Right renal pelvis (tissue), 4 donors: ENCODE measurements at regions not wholly inside any gene's neighbourhood (a gene's known extent, or its start where the extent isn't known, plus 50 kb on each side); places are given as distances from the start of the nearest gene placed in this dataset.
"Not testable (repeated sequence)": the region's sequence is repeated elsewhere in the genome, so short reads cannot be mapped to it uniquely, and the experiment has no call there.

Experiments used
- DNase-seq, 4 donors: peaks; one replicate each; pipeline ENCODE4 v3.0.0-alpha.2; 2013; ENCODE audit warnings: low read depth in 4 of 4, low spot score in 3 of 4, missing footprints in 1 of 4

DNA sequence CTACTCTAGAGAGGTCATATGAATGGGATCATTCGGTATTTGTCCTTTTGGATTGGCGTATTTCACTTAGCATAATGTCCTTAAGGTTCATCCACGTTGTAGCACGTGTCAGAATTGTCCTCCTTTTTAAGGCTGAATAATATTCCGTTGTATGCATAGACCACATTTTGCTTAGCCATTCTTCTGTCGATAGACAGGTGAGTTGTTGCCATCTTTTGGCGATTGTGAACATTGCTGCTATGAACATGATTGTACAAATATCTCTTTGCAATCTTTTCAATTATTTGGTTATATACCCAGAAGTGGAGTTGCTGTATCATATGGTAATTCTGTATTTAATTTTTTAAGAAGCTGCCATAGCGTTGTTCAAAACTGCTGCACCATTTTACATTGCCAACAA is 52.4 kb upstream of the GOLGA8J start:
- no peak for DNase-seq

DNA sequence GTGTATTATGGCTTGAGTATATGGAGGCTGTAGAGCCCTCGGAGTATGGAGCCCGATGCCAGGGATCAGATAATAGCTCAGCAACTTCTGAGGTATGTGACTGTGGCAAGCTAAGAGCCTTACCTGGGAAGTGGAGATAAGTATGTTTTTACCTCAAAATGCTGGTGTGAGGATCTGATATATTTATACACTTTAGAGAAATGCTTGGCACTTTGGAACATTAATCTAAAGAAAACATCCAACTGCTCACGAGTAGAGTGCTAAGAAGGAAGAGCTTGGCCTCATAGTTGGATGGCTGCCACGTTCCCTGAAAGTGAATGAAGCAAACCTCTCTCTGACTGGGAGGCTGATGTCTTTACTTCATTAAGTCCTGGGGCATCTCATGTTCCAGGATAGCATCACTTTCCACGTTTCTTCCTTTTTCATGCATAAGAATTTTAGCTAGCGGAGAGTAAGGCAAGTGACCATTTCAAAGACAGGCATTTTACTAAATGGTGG is 58.9 kb upstream of the GOLGA8J start:
- no peak for DNase-seq

DNA sequence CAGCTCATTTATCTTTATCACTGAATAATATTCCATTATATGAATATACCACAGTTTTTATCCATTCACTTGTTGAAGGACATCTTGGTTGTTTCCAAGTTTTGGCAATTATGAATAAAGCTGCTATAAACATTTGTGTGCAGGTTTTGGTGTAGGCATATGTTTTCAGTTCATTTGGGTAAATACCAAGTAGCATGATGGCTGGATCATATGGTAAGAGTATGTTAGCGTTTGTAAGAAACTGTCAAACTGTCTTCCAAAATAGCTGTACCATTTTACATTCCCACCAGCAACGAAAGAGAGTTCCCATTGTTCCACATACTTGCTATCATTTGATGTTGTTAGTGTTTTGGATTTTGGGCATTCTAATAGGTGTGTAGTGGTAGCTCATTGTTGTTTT is 72.0 kb upstream of the GOLGA8J start:
- no peak for DNase-seq

DNA sequence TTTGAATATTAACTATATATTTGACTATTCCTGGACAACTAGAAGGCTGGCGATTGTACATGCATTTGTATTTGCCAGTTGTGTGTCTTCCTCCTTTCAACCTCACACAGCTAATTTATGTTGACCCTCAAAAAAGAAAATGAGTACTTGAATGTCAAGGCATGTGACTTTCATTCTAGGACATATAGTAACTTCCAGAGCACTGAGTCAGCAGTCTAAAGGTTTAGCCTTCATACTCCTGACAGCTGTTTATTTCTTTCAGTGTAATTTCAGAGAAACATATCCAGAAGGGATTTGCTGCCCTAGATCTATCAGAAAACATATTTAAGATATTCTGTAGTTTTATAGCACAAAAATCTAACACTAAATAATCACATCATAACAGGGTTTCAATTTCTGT is 74.6 kb upstream of the GOLGA8J start:
- no peak for DNase-seq

DNA sequence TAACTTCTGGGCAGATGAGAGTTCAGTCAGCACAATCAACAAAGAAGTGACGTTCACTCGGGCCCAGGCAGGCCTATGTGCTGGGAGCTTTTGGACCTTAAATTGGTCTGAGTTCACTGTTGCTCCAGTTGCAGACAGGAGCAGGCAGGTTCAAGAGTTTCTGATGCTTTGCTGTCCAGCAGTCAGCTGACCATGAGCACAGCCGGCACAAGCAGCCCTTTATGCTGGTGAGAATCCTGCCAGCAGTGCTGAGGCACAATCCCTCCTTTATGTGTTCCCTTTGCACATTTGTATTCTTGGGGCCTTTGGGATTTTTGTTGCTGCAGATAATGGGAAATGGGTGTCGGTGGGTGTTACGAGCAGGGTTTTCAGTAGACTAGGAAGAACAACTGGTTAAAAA is 81.2 kb upstream of the GOLGA8J start:
- no peak for DNase-seq

DNA sequence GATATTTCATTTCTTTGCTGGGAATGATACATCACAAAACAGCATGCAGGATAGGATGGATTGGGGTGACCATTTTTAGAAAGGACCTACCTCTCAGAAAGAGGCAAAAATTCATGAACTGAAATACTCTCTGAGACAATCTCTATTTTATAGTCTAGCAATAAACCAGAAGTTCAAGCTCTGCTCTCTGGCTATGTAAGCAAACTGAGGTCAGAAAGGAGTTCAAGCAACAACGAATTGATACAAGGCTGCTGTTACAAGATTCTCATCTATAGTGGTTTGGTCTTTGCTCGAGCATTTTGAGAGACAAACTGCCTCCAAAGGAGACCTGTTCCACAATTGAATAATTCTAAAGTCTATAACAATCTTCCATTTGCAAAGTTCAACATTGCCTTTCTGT is 84.7 kb upstream of the GOLGA8J start:
- DNase-seq: peak in 2 of 4 donors; percentile 8 to 18

DNA sequence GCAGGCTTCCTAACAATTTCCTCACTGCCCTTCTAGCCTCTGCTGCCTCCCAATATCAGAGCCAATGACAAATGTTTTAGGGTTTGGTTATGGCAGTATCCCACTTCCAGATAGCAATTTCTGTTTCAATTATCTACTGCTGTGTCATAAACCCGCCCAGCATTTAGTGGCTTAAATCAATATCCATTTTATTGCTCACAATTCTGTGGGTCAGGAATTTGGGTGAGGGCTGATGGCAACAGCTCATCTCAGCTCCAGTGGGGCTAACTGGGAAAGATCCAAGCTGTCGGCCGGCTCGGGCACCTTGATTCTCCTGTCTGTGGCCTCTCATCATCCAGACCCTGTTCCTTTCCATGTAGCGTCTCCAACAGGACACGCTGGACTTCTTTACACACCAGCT is 85.3 kb upstream of the GOLGA8J start:
- DNase-seq: no peak

DNA sequence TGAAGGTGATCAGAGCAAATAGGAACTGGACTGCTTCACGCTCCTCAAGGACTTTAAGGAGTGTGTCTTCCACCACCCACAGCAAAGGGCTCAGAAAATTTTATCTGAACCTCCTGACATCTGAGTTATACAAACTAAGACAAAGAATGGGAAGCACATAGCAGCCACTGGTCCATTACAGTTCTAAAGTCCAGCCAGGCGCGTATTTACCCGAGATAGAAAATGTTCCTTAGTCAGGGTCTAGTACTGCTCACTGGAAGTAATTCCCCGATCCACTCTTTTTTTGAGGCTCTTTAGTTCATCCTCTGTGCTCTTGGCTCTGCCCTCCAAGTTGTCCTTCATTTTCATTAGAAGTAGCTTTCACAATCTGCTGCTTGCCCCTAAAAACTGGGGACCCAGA is 88.5 kb upstream of the GOLGA8J start:
- DNase-seq: no peak

DNA sequence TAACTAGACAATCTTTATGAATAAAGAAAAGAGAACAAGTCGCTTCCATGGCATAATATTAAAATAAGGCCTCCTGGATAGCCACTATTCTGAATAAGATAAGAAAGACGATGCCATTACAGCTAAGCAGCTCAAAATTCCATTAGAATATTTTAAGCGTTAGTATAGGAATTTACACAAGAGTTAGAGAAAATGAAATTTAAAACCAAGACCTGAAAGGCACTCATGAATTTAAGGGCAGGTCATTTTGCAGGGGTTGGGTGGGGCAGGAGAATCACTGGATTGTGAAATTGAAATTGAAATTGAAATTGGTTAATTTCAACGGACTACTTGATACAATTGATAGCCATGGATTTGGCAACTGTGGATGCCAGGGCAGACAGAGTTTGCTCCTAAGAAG is 91.8 kb upstream of the GOLGA8J start:
- no peak for DNase-seq

DNA sequence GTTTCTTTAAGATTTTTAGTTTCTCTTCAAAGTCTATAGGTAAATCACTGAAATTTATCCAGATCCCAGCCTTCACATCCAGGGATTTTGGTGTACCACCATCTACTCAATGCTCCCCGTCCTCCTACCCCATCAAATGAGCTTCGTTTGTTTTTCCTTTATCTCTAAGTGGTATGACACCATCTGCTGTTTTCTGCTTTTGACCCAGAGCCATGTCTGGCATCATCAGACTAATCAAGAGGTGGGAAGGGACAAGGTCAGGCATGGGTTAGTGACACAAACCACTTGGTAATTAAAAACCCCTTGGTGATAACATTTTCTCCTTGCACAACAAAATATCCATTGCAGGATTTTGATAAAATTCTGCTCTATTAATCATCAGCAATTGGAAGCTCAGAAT is 92.7 kb upstream of the GOLGA8J start:
- no peak for DNase-seq

DNA sequence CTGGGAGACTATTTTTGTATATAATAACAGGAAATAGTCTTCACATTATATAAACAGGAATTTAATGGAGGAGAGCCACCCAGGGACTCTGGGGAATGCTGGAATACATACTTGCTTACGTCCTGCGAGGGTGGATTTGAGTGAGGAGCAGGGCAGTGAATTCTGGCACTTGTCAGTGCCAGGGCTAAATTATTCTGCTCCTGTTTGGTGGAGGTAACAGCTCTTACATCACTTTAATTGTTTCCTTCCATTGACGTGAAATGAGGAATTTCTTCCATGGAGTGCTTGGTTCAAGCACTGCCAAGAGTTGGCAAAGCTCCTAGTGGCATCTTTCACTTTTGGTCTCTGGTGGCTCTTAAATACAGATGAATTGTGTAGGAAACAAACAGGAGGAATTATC is 94.1 kb upstream of the GOLGA8J start:
- no peak for DNase-seq

DNA sequence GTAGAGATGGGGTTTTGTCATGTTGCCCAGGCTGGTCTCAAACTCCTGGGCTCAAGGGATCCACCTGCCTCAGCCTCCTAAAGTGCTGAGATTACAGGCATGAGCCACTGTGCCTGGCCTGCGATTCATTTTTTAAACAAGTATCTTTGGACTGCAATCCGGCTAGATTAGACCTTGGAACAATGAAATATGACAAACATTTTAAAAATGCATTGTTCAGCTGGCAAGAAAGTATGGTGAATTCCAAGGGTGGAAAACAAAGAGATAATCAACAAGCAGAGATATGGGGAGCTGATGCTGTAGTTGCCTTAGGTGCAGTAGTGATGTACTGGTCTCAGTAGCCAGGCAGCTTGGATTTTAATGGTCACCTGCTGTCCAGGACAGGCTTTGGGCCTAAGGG is 95.8 kb upstream of the GOLGA8J start:
- no peak for DNase-seq

DNA sequence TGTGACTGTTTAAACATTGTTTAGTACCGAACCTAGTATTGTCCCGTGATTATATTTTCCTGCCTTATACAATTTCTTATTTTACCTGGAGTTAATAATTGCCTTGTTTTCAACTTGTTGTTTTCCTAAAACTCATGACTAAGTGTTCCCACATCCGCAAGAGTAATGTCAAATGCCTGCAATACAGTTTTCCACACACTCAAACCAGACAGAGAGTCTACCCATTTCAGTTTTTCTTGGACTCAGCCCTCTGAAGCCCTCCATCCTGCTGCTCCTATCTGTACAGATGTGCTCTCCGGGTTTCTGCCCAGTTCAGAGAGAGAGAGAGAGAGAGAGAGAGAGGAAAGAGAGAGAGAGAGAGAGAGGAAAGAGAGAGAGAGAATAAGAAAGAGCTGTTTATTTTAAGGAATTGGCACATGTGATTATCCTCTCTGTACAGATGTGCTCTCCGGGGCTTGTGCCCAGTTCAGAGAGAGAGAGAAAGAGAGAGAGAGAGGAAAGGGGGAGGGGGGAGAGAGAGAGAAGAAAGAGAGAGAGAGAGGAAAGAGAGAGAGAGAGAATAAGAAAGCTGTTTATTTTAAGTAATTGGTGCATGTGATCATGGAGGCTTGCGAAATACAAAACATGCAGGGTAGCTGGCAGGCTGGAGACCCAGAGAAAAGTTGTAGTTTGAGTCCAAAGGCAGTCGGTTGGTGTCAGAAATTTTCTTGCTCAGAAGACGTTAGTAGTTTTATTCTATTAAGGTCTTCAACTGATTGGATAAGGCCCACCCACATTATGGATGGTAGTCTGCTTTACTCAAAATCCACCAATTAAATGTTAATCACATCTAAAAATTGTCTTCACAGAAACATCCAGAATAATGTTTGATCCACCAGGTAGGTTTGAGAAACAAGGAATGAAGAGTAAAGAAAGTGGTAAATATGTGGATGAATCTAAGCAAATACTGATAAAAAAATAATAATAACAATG is 104.1 kb upstream of the GOLGA8J start:
- DNase-seq: no peak

DNA sequence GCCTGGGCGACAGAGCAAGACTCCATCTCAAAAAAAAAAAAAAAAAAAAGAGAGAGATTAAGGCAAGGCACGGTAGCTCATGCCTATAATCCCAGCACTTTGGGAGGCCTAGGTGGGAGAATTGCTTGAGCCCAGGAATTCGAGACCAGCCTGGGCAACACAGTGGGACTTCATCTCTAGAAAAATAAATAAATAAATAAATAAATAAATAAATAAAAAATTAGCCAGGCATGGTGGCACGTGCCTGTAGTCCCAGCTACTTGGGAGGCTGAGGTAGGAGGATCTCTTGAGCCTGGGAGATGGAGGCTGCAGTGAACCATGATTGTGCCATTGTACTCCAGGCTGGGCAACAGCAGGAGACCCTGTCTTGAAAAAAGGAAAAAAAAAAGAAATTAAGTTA is 108.7 kb upstream of the GOLGA8J start:
- not testable (repeated sequence) for DNase-seq

DNA sequence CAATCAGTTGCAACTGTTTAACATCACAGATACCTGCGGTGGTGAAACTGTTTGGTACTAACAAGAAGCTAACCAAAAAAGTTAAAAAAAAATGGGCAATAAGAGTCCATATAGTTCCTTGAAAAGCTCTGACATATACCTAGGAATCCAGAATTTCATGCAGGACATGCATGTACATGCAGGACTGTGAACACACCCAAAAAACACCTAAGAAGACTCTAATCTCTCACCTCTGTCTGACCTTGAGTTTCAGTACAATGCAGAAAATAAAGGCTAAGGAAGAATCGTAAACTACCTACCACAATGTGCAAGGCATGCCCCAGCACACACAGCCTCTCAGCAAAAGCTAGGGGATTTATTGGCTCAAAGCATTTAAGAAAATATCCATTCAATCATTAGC is 110.7 kb upstream of the GOLGA8J start:
- DNase-seq: no peak

DNA sequence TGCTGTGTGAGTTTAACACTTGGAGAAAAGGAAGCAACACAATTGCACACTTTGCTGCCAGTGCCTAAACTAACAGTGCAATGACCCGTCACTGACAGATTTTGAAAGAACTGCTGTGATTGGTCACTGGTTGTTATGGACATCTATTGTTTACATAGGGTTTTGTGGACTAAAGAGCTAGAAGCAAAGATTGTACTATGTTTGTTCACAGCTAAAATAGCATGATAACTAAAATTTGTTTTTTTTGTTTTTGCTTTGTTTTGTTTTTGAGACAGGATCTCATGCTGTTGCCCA is 112.4 kb upstream of the GOLGA8J start:
- no peak for DNase-seq

DNA sequence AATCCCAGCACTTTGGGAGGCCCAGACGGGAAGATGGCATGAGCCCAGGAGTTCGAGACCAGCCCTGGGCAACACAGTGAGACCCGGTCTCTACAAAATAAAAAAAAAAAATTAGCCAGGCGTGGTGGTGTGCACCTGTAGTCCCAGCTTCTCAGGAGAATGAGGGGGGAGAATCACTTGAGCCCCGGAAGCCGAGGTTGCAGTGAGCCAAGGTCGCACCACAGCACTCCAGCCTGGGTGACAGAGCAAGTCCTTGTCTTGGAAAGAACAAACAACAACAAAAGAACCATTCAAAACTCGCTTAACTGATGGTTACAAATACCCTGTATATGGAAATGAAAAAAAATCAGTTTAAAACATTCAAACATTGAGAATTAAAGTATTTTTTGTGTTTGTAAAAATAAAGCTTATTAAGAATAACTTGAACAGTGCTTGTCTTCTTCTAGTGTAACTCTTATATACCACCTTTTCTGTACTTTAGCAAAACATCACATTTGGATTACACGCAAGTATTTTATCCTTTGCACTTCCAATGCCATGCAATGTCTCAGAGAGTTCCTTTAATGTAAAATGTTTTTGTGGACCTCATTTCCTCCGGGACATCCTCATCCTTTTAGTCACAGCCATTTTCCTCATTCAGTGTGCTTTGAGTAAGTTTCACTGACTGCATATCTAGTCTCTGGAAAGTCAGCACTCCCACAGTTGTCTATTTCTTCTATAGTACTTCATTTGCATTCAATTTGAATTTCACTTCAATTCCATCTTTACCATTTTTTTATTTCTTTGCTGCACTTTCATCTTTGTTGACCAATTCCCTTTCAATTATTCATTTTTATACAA is 113.0 kb upstream of the GOLGA8J start:
- no peak for DNase-seq

DNA sequence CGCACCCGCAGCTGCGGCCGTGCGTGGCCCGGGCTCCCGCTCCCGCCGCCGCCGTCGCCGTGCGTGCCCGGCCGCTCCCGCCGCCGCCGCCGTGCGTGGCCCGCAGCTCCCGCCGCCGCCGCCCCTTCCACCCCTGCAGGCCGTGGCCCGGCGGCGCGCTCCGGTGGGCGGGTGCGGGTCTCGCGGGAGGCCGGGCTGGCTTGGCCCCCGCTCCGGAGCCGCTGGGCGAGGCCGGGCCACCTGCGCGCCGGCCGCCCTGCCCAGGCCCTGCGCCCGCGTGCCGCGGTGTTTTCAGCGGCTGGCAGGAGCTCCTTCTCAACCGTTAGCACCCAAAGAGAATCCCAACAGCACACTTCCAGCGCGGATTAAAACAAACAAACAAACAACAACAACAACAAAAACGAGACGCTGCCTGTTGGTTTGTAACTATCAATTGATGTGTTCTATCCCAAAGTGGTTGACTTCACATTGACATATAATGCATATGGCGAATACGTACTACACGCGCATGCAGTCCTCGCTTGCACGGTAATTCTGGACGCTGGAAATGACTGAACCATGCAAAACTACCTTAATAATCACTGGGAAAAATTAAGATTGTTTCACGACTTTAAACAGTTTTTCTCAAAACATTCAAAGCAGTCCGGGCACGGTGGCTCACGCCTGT is 113.7 kb upstream of the GOLGA8J start:
- DNase-seq: no peak

DNA sequence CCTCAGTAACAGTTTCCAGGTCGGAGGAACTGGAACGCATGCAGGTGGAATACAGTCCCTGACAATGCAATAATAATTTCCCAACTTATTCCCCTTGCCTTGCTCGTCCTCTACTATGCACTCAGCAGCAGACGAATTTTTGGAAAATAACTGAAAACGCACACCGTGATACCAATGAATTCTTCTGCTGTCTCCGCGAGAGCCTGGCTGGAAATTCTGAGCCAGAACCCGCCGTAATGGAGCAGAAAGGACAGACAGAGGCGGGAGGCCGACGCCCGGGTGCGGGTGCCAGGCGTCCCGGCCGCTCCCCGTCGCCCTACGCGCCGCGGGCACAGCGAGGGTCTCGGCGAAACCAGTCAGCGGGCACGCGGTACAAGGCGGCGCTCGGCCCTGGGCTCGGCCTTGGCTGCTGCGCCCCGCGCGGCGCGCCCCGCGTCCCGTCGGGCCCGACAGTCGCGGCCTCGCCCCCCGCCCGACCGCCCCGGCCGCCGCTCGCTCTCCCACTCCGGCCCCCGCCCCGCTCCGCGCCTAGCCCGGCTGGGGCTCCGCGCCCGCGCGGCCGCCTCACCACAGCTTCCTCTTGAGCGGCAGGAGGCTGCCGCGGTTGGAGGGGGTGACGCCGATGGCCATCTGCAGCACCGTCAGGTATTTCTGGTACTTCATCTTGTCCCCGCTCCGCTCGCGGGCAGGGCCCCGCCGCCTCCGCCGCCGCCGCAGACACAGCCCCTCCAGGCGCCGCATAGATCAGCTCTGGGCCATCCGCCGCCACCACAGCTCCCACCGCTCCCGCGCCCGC is 114.5 kb upstream of the GOLGA8J start:
- peak in 1 of 4 donors; percentile 19 for DNase-seq

DNA sequence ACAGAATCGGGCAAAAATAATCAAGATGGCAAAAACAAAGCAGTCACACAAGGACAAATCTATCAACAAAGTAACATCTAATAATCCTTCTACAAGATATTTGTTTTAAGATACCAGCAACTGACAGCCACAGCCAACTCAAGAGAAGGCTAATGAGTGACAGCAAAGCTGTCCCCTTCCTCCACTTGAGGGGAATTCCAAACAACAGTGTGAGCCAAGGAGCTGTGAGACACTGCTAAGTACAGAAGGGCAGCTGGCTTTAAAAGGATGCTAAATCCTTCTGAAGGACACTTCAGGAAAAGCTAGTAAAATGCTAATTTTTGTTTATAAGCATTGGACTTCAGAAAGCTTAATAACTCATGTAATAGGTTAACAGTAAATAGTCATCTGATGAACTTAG is 120.3 kb upstream of the GOLGA8J start:
- DNase-seq: no peak
